ENCODE measurements at regions not wholly inside any gene's neighbourhood (a gene's known extent, or its start where the extent isn't known, plus 50 kb on each side); places are given as distances from the start of the nearest gene placed in this dataset.

GRCh38 chr15:26232691-26233090, 369.6 kb upstream of the ATP10A start:
- Histone ChIP-seq H3F3A (ENCODE audit: control insufficient read depth, insufficient read depth) (no peaks in the 10 kb centered on the region), H3K9me3 (ENCODE audit: control insufficient read depth, insufficient read depth, low read length) (peaks cover 5% of the 10 kb centered on the region; the same call in 1 of the 2 replicates), H3K27ac (ENCODE audit: low read depth, low read length) (no peak overlapping the region), H3K4me2 (ENCODE audit: low read length) (no peak overlapping the region), H3K4me3 (ENCODE audit: low read length) (no peak overlapping the region), H3K4me1 (ENCODE audit: control insufficient read depth, low read length) (no peaks in the 10 kb centered on the region), H3K79me2 (ENCODE audit: control insufficient read depth, low read length) (no peaks in the 10 kb centered on the region), H3K36me3 (ENCODE audit: control insufficient read depth, low read length) (no peaks in the 10 kb centered on the region), H4K20me1 (ENCODE audit: control insufficient read depth, insufficient read depth, low read depth, low read length) (no peaks in the 10 kb centered on the region), H3K9me2 (replicated peaks; ENCODE audit: control insufficient read depth, low read length) (no peaks in the 10 kb centered on the region), H3K27me3 (ENCODE audit: control insufficient read depth, low read length) (no peaks in the 10 kb centered on the region)
- TF ChIP-seq EZH2phosphoT487 (IDR thresholded peaks at IDR 0.05; ENCODE audit: borderline replicate concordance, low read length): no peak
- TF ChIP-seq CTCF (IDR thresholded peaks at IDR 0.05; ENCODE audit: low read depth, low read length, poor library complexity, severe bottlenecking): no peak

GRCh38 chr15:26231096-26231495, 368.0 kb upstream of the ATP10A start:
- H3K4me2 ChIP-seq (ENCODE audit: low read length): no peak overlapping the region
- H3K9me3 ChIP-seq (ENCODE audit: control insufficient read depth, insufficient read depth, low read length): peaks cover 12% of the 10 kb centered on the region; the same call in 1 of the 2 replicates

GRCh38 chr15:26224266-26224665, 361.1 kb upstream of the ATP10A start:
- Histone ChIP-seq H3K9me2 (replicated peaks; ENCODE audit: control insufficient read depth, low read length) (no peaks in the 10 kb centered on the region), H3K4me2 (ENCODE audit: low read length) (no peak overlapping the region), H3K27ac (ENCODE audit: low read depth, low read length) (no peak overlapping the region), H3F3A (ENCODE audit: control insufficient read depth, insufficient read depth) (no peaks in the 10 kb centered on the region), H3K27me3 (ENCODE audit: control insufficient read depth, low read length) (no peaks in the 10 kb centered on the region), H3K4me3 (ENCODE audit: low read length) (no peak overlapping the region), H3K79me2 (ENCODE audit: control insufficient read depth, low read length) (no peaks in the 10 kb centered on the region), H3K9me3 (ENCODE audit: control insufficient read depth, insufficient read depth, low read length) (peaks cover 33% of the 10 kb centered on the region; the same call in 1 of the 2 replicates), H3K36me3 (ENCODE audit: control insufficient read depth, low read length) (no peaks in the 10 kb centered on the region), H4K20me1 (ENCODE audit: control insufficient read depth, insufficient read depth, low read depth, low read length) (no peaks in the 10 kb centered on the region), H3K4me1 (ENCODE audit: control insufficient read depth, low read length) (no peaks in the 10 kb centered on the region)
- no peak for TF ChIP-seq CTCF (IDR thresholded peaks at IDR 0.05; ENCODE audit: low read depth, low read length, poor library complexity, severe bottlenecking)
- TF ChIP-seq EZH2phosphoT487 (IDR thresholded peaks at IDR 0.05; ENCODE audit: borderline replicate concordance, low read length): no peak

More at GRCh38 chr15:26231096-26231495, 368.0 kb upstream of the ATP10A start:
- no peak overlapping the region for H3K27ac ChIP-seq (ENCODE audit: low read depth, low read length)
- no peaks in the 10 kb centered on the region for H3F3A ChIP-seq (ENCODE audit: control insufficient read depth, insufficient read depth)
- no peaks in the 10 kb centered on the region for H3K27me3 ChIP-seq (ENCODE audit: control insufficient read depth, low read length)
- H3K36me3 ChIP-seq (ENCODE audit: control insufficient read depth, low read length): no peaks in the 10 kb centered on the region
- H3K4me3 ChIP-seq (ENCODE audit: low read length): no peak overlapping the region
- no peaks in the 10 kb centered on the region for H3K9me2 ChIP-seq (replicated peaks; ENCODE audit: control insufficient read depth, low read length)
- no peak for TF ChIP-seq EZH2phosphoT487 (IDR thresholded peaks at IDR 0.05; ENCODE audit: borderline replicate concordance, low read length)
- no peak for TF ChIP-seq CTCF (IDR thresholded peaks at IDR 0.05; ENCODE audit: low read depth, low read length, poor library complexity, severe bottlenecking)
- H3K79me2 ChIP-seq (ENCODE audit: control insufficient read depth, low read length): no peaks in the 10 kb centered on the region
- H3K4me1 ChIP-seq (ENCODE audit: control insufficient read depth, low read length): no peaks in the 10 kb centered on the region
- H4K20me1 ChIP-seq (ENCODE audit: control insufficient read depth, insufficient read depth, low read depth, low read length): no peaks in the 10 kb centered on the region
